Neural cell (in vitro differentiated cells): ENCODE measurements at regions not wholly inside any gene's neighbourhood (a gene's known extent, or its start where the extent isn't known, plus 50 kb on each side); places are given as distances from the start of the nearest gene placed in this dataset.

ENCODE experiments used
- H2AFZ ChIP-seq: fragments of 200-600, 300-800 bp; sonication (generic), shearing (Covaris generic); 2 replicates; pipeline ENCODE4 v1.6.0; 2014; ENCODE audit warnings: low read depth, mild to moderate bottlenecking, antibody characterized with exemption, low read length, moderate library complexity
- H3F3A ChIP-seq: fragments of 200-600 bp; shearing (Covaris generic); 2 replicates; pipeline ENCODE4 v1.6.1; 2016; ENCODE audit warnings: mild to moderate bottlenecking, moderate library complexity, mixed read lengths, antibody characterized with exemption, low read length; ENCODE audit not compliant: insufficient read depth, poor library complexity, severe bottlenecking
- H3K27ac ChIP-seq: fragments of 200-600, 300-800 bp; sonication (generic), shearing (Covaris generic); 2 replicates; pipeline ENCODE4 v1.5.1; 2014; ENCODE audit warnings: mild to moderate bottlenecking, low read length, moderate library complexity
- H3K27me3 ChIP-seq: fragments of 300-800, 200-600 bp; sonication (generic), shearing (Covaris generic); 2 replicates; pipeline ENCODE4 v1.6.0; 2014; ENCODE audit warnings: mild to moderate bottlenecking, low read depth, low read length, moderate library complexity; ENCODE audit not compliant: insufficient read depth
- H3K36me3 ChIP-seq: fragments of 300-800, 200-600 bp; sonication (generic), shearing (Covaris generic); 2 replicates; pipeline ENCODE4 v1.5.1; 2014; ENCODE audit warnings: mild to moderate bottlenecking, antibody characterized with exemption, low read length, moderate library complexity; ENCODE audit not compliant: insufficient read depth
- H3K4me2 ChIP-seq: fragments of 300-800, 200-600 bp; sonication (generic), shearing (Covaris generic); 2 replicates; pipeline ENCODE4 v1.6.0; 2014; ENCODE audit warnings: mild to moderate bottlenecking, low read length
- H3K4me3 ChIP-seq: fragments of 300-800, 200-600 bp; sonication (generic), shearing (Covaris generic); 2 replicates; pipeline ENCODE4 v1.5.1; 2014; ENCODE audit warnings: mild to moderate bottlenecking, low read length, moderate library complexity
- H3K79me2 ChIP-seq: fragments of 200-600 bp; shearing (Covaris generic); replicated peaks from 2 replicates; pipeline ENCODE4 v1.6.0; 2014; ENCODE audit warnings: mild to moderate bottlenecking, low read length, moderate library complexity; ENCODE audit not compliant: insufficient read depth
- H3K9ac ChIP-seq: fragments of 300-800, 200-600 bp; sonication (generic), shearing (Covaris generic); 2 replicates; pipeline ENCODE4 v1.6.1; 2016; ENCODE audit warnings: mild to moderate bottlenecking, low read length, mixed read lengths
- H3K9me2 ChIP-seq: fragments of 200-600 bp; shearing (Covaris generic); 2 replicates; pipeline ENCODE4 v1.6.1; 2016; ENCODE audit warnings: mild to moderate bottlenecking, low read length, mixed read lengths; ENCODE audit not compliant: insufficient read depth
- H3K9me3 ChIP-seq: fragments of 200-600, 300-800 bp; sonication (generic), shearing (Covaris generic); 2 replicates; pipeline ENCODE4 v1.6.1; 2016; ENCODE audit warnings: mild to moderate bottlenecking, mixed run types, low read length, moderate library complexity, mixed read lengths
- H4K20me1 ChIP-seq: fragments of 200-600 bp; shearing (Covaris generic); 2 replicates; pipeline ENCODE4 v1.6.1; 2016; ENCODE audit warnings: mild to moderate bottlenecking, mixed run types; ENCODE audit not compliant: insufficient read depth
- EP300 ChIP-seq: fragments of 450-650 bp; conservative IDR thresholded peaks from 2 replicates; pipeline ENCODE4 v1.6.1; 2014; ENCODE audit warnings: antibody characterized with exemption, mild to moderate bottlenecking, moderate library complexity; ENCODE audit not compliant: poor library complexity, severe bottlenecking
- EZH2 ChIP-seq: fragments of 200-600, 300-800 bp; shearing (Covaris generic), sonication (generic); IDR thresholded peaks from 2 replicates; pipeline ENCODE4 v1.6.1; 2014; ENCODE audit warnings: antibody characterized with exemption, low read length, borderline replicate concordance, mild to moderate bottlenecking; ENCODE audit not compliant: insufficient read depth, poor library complexity, severe bottlenecking
- MXI1 ChIP-seq: fragments of 450-650 bp; conservative IDR thresholded peaks from 2 replicates; pipeline ENCODE4 v1.6.1; 2014; ENCODE audit warnings: antibody characterized with exemption, mild to moderate bottlenecking; ENCODE audit not compliant: poor library complexity, severe bottlenecking
- POLR2AphosphoS5 ChIP-seq: IDR thresholded peaks from 2 replicates; pipeline ENCODE4 v1.6.1; 2012
- RAD21 ChIP-seq: fragments of 450-650 bp; conservative IDR thresholded peaks from 2 replicates; pipeline ENCODE4 v1.6.1; 2014; ENCODE audit warnings: antibody characterized with exemption, mild to moderate bottlenecking, moderate library complexity
- SMC3 ChIP-seq: fragments of 450-650 bp; conservative IDR thresholded peaks from 2 replicates; pipeline ENCODE4 v1.6.1; 2014; ENCODE audit warnings: antibody characterized with exemption, mild to moderate bottlenecking, moderate library complexity; ENCODE audit not compliant: poor library complexity
- TAF1 ChIP-seq: IDR thresholded peaks from 2 replicates; pipeline ENCODE4 v1.6.1; 2012; ENCODE audit warnings: low read depth
- TF ChIP-seq, protein P1 (sequence below): fragments of 450-650 bp; IDR thresholded peaks from 2 replicates; pipeline ENCODE4 v1.5.1; 2014; ENCODE audit warnings: antibody characterized with exemption, mild to moderate bottlenecking, moderate library complexity; ENCODE audit not compliant: poor library complexity, severe bottlenecking
- TF ChIP-seq, protein P2 (sequence below): IDR thresholded peaks from 2 replicates; pipeline ENCODE4 v1.6.1; 2012; ENCODE audit warnings: borderline replicate concordance

- no peak overlapping the region for H3K4me2 ChIP-seq
- H3K27ac ChIP-seq = no peak overlapping the region
- H3K9ac ChIP-seq = no peak overlapping the region
- H3K4me3 ChIP-seq = no peak overlapping the region
- H4K20me1 ChIP-seq = no peaks in the 10 kb centered on the region
- H2AFZ ChIP-seq = no peak overlapping the region
- H3K9me3 ChIP-seq = no peaks in the 10 kb centered on the region
- TF ChIP-seq RAD21 (no peak), EZH2 (no peak), TAF1 (no peak), POLR2AphosphoS5 (no peak), SMC3 (no peak), MXI1 (no peak), EP300 (no peak)
- TF ChIP-seq, protein P1, sequence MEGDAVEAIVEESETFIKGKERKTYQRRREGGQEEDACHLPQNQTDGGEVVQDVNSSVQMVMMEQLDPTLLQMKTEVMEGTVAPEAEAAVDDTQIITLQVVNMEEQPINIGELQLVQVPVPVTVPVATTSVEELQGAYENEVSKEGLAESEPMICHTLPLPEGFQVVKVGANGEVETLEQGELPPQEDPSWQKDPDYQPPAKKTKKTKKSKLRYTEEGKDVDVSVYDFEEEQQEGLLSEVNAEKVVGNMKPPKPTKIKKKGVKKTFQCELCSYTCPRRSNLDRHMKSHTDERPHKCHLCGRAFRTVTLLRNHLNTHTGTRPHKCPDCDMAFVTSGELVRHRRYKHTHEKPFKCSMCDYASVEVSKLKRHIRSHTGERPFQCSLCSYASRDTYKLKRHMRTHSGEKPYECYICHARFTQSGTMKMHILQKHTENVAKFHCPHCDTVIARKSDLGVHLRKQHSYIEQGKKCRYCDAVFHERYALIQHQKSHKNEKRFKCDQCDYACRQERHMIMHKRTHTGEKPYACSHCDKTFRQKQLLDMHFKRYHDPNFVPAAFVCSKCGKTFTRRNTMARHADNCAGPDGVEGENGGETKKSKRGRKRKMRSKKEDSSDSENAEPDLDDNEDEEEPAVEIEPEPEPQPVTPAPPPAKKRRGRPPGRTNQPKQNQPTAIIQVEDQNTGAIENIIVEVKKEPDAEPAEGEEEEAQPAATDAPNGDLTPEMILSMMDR = no peak
- TF ChIP-seq, protein P2, sequence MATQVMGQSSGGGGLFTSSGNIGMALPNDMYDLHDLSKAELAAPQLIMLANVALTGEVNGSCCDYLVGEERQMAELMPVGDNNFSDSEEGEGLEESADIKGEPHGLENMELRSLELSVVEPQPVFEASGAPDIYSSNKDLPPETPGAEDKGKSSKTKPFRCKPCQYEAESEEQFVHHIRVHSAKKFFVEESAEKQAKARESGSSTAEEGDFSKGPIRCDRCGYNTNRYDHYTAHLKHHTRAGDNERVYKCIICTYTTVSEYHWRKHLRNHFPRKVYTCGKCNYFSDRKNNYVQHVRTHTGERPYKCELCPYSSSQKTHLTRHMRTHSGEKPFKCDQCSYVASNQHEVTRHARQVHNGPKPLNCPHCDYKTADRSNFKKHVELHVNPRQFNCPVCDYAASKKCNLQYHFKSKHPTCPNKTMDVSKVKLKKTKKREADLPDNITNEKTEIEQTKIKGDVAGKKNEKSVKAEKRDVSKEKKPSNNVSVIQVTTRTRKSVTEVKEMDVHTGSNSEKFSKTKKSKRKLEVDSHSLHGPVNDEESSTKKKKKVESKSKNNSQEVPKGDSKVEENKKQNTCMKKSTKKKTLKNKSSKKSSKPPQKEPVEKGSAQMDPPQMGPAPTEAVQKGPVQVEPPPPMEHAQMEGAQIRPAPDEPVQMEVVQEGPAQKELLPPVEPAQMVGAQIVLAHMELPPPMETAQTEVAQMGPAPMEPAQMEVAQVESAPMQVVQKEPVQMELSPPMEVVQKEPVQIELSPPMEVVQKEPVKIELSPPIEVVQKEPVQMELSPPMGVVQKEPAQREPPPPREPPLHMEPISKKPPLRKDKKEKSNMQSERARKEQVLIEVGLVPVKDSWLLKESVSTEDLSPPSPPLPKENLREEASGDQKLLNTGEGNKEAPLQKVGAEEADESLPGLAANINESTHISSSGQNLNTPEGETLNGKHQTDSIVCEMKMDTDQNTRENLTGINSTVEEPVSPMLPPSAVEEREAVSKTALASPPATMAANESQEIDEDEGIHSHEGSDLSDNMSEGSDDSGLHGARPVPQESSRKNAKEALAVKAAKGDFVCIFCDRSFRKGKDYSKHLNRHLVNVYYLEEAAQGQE = no peak
- H3K79me2 ChIP-seq = no peaks in the 10 kb centered on the region
- no peaks in the 10 kb centered on the region for H3K9me2 ChIP-seq
- H3F3A ChIP-seq = no peaks in the 10 kb centered on the region
- H3K36me3 ChIP-seq = no peaks in the 10 kb centered on the region
- H3K27me3 ChIP-seq = no peaks in the 10 kb centered on the region
Measured at GRCh38 chr3:18510947-18511346, 85.8 kb upstream of the SATB1 start.

GRCh38 chr3:18507333-18507732, 82.2 kb upstream of the SATB1 start:
- H3F3A ChIP-seq = no peaks in the 10 kb centered on the region
- no peaks in the 10 kb centered on the region for H3K9me3 ChIP-seq
- TF ChIP-seq TAF1 = no peak
- TF ChIP-seq EP300 = no peak
- no peak for TF ChIP-seq RAD21
- TF ChIP-seq, protein P2 = no peak
- no peak for TF ChIP-seq SMC3
- no peak for TF ChIP-seq EZH2
- no peak overlapping the region for H3K27ac ChIP-seq
- no peak overlapping the region for H3K9ac ChIP-seq
- no peaks in the 10 kb centered on the region for H4K20me1 ChIP-seq
- no peak overlapping the region for H2AFZ ChIP-seq
- H3K36me3 ChIP-seq = no peaks in the 10 kb centered on the region
- no peak overlapping the region for H3K4me2 ChIP-seq
- H3K4me3 ChIP-seq = no peak overlapping the region
- no peaks in the 10 kb centered on the region for H3K79me2 ChIP-seq
- no peaks in the 10 kb centered on the region for H3K9me2 ChIP-seq
- H3K27me3 ChIP-seq = no peaks in the 10 kb centered on the region
